HG02678 (cell line): ENCODE measurements at regions not wholly inside any gene's neighbourhood (a gene's known extent, or its start where the extent isn't known, plus 50 kb on each side); places are given as distances from the start of the nearest gene placed in this dataset.
"Not testable (repeated sequence)": the region's sequence is repeated elsewhere in the genome, so short reads cannot be mapped to it uniquely, and the experiment has no call there.

ENCODE experiments used
- ATAC-seq: cut with Tn5 transposase; IDR thresholded peaks from one replicate; pipeline ENCODE4 v1.9.1; 2021; ENCODE audit warnings: mild to moderate bottlenecking, moderate library complexity; ENCODE audit not compliant: unreplicated experiment

GRCh38 chr3:181279239-181279565 is 289.7 kb upstream of the DNAJC19 start:
- ATAC-seq: no peak

- ATAC-seq: no peak
Observed at GRCh38 chr3:181278468-181279238, 289.1 kb upstream of the DNAJC19 start.

GRCh38 chr3:181276358-181276896 is 286.9 kb upstream of the DNAJC19 start:
- no peak for ATAC-seq

- ATAC-seq: no peak
Observed at GRCh38 chr3:181274025-181274424, 284.5 kb upstream of the DNAJC19 start.

GRCh38 chr3:181267312-181267711 is 277.8 kb upstream of the DNAJC19 start:
- no peak for ATAC-seq

GRCh38 chr3:181265750-181266333 is 276.3 kb upstream of the DNAJC19 start:
- peak; percentile 89 for ATAC-seq

GRCh38 chr3:181264486-181264885 is 274.9 kb upstream of the DNAJC19 start:
- no peak for ATAC-seq

- ATAC-seq: no peak
Observed at GRCh38 chr3:181253796-181254195, 264.3 kb upstream of the DNAJC19 start.

GRCh38 chr3:181252631-181253030 is 263.1 kb upstream of the DNAJC19 start:
- no peak for ATAC-seq

GRCh38 chr3:181250714-181251113 is 261.2 kb upstream of the DNAJC19 start:
- ATAC-seq: no peak

- ATAC-seq: no peak
Observed at GRCh38 chr3:181239441-181239840, 249.9 kb upstream of the DNAJC19 start.

- no peak for ATAC-seq
Observed at GRCh38 chr3:181230258-181230657, 240.7 kb upstream of the DNAJC19 start.

- ATAC-seq: no peak
Observed at GRCh38 chr3:181213347-181213746, 223.8 kb upstream of the DNAJC19 start.

GRCh38 chr3:181212271-181212670 is 222.7 kb upstream of the DNAJC19 start:
- no peak for ATAC-seq

GRCh38 chr3:181210275-181210674 is 220.7 kb upstream of the DNAJC19 start:
- ATAC-seq: no peak

GRCh38 chr3:181189556-181189955 is 200.0 kb upstream of the DNAJC19 start:
- no peak for ATAC-seq

GRCh38 chr3:181183764-181184163 is 194.2 kb upstream of the DNAJC19 start:
- no peak for ATAC-seq

GRCh38 chr3:181183057-181183456 is 193.5 kb upstream of the DNAJC19 start:
- not testable (repeated sequence) for ATAC-seq

- no peak for ATAC-seq
Observed at GRCh38 chr3:181178991-181179390, 189.5 kb upstream of the DNAJC19 start.

- ATAC-seq: peak; percentile 54
Observed at GRCh38 chr3:181176601-181177000, 187.1 kb upstream of the DNAJC19 start.

GRCh38 chr3:181174676-181175233 is 185.2 kb upstream of the DNAJC19 start:
- ATAC-seq: no peak

- no peak for ATAC-seq
Observed at GRCh38 chr3:181174022-181174421, 184.5 kb upstream of the DNAJC19 start.
